Neural cell (in vitro differentiated cells): ENCODE measurements at regions not wholly inside any gene's neighbourhood (a gene's known extent, or its start where the extent isn't known, plus 50 kb on each side); places are given as distances from the start of the nearest gene placed in this dataset.

Source experiments
- EP300 ChIP-seq: fragments of 450-650 bp; conservative IDR thresholded peaks from 2 replicates; pipeline ENCODE4 v1.6.1; 2014; ENCODE audit warnings: antibody characterized with exemption, mild to moderate bottlenecking, moderate library complexity; ENCODE audit not compliant: poor library complexity, severe bottlenecking
- EZH2 ChIP-seq: fragments of 200-600, 300-800 bp; shearing (Covaris generic), sonication (generic); IDR thresholded peaks from 2 replicates; pipeline ENCODE4 v1.6.1; 2014; ENCODE audit warnings: antibody characterized with exemption, low read length, borderline replicate concordance, mild to moderate bottlenecking; ENCODE audit not compliant: insufficient read depth, poor library complexity, severe bottlenecking
- MXI1 ChIP-seq: fragments of 450-650 bp; conservative IDR thresholded peaks from 2 replicates; pipeline ENCODE4 v1.6.1; 2014; ENCODE audit warnings: antibody characterized with exemption, mild to moderate bottlenecking; ENCODE audit not compliant: poor library complexity, severe bottlenecking
- POLR2AphosphoS5 ChIP-seq: IDR thresholded peaks from 2 replicates; pipeline ENCODE4 v1.6.1; 2012
- SMC3 ChIP-seq: fragments of 450-650 bp; conservative IDR thresholded peaks from 2 replicates; pipeline ENCODE4 v1.6.1; 2014; ENCODE audit warnings: antibody characterized with exemption, mild to moderate bottlenecking, moderate library complexity; ENCODE audit not compliant: poor library complexity
- TAF1 ChIP-seq: IDR thresholded peaks from 2 replicates; pipeline ENCODE4 v1.6.1; 2012; ENCODE audit warnings: low read depth
- TF ChIP-seq, protein P1 (sequence below): fragments of 450-650 bp; IDR thresholded peaks from 2 replicates; pipeline ENCODE4 v1.5.1; 2014; ENCODE audit warnings: antibody characterized with exemption, mild to moderate bottlenecking, moderate library complexity; ENCODE audit not compliant: poor library complexity, severe bottlenecking
- TF ChIP-seq, protein P2 (sequence below): IDR thresholded peaks from 2 replicates; pipeline ENCODE4 v1.6.1; 2012; ENCODE audit warnings: borderline replicate concordance

DNA sequence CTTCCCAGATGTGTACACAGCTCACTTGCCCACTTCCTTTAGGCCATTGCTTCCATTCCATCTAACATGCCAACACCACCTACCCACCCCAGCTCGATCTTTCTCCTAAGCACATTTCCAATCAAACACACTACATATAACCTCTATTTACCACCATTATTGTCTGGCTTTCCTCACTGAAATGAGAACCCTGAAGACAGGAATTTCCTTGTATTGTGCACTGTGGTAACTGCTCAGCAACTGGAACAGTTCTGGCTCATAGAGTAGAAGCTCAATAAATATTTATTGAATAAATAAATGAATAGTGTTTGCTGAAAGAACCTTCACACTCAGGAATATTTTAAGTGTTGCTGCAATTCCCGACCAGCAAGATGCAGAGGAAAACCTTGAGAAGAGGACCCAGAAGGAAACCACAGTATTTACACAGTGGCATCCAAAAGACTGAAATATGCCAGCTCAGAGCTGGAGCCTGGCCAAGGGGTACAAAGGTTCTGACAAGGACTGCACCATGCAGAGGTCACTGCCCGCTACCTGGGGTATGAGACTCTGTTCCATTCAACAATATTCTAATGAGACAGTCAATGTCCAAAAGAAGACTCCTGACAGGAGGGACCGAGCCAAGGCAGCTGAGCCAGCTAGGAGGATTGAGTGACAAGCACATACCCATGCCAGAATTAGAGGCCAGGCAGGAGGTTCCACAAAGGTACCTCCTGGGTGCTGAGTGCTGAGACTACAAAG, 168.8 kb downstream of the NUP210 start:
- TF ChIP-seq EP300 = no peak
- TF ChIP-seq POLR2AphosphoS5 = no peak
- TF ChIP-seq EZH2 = no peak
- TF ChIP-seq, protein P1, sequence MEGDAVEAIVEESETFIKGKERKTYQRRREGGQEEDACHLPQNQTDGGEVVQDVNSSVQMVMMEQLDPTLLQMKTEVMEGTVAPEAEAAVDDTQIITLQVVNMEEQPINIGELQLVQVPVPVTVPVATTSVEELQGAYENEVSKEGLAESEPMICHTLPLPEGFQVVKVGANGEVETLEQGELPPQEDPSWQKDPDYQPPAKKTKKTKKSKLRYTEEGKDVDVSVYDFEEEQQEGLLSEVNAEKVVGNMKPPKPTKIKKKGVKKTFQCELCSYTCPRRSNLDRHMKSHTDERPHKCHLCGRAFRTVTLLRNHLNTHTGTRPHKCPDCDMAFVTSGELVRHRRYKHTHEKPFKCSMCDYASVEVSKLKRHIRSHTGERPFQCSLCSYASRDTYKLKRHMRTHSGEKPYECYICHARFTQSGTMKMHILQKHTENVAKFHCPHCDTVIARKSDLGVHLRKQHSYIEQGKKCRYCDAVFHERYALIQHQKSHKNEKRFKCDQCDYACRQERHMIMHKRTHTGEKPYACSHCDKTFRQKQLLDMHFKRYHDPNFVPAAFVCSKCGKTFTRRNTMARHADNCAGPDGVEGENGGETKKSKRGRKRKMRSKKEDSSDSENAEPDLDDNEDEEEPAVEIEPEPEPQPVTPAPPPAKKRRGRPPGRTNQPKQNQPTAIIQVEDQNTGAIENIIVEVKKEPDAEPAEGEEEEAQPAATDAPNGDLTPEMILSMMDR = no peak
- TF ChIP-seq SMC3 = no peak
- TF ChIP-seq, protein P2, sequence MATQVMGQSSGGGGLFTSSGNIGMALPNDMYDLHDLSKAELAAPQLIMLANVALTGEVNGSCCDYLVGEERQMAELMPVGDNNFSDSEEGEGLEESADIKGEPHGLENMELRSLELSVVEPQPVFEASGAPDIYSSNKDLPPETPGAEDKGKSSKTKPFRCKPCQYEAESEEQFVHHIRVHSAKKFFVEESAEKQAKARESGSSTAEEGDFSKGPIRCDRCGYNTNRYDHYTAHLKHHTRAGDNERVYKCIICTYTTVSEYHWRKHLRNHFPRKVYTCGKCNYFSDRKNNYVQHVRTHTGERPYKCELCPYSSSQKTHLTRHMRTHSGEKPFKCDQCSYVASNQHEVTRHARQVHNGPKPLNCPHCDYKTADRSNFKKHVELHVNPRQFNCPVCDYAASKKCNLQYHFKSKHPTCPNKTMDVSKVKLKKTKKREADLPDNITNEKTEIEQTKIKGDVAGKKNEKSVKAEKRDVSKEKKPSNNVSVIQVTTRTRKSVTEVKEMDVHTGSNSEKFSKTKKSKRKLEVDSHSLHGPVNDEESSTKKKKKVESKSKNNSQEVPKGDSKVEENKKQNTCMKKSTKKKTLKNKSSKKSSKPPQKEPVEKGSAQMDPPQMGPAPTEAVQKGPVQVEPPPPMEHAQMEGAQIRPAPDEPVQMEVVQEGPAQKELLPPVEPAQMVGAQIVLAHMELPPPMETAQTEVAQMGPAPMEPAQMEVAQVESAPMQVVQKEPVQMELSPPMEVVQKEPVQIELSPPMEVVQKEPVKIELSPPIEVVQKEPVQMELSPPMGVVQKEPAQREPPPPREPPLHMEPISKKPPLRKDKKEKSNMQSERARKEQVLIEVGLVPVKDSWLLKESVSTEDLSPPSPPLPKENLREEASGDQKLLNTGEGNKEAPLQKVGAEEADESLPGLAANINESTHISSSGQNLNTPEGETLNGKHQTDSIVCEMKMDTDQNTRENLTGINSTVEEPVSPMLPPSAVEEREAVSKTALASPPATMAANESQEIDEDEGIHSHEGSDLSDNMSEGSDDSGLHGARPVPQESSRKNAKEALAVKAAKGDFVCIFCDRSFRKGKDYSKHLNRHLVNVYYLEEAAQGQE = no peak
- TF ChIP-seq MXI1 = no peak
- no peak for TF ChIP-seq TAF1
